ENCODE measurements at regions not wholly inside any gene's neighbourhood (a gene's known extent, or its start where the extent isn't known, plus 50 kb on each side); places are given as distances from the start of the nearest gene placed in this dataset.
A peak's percentile ranks its signal among the peaks of the same experiment; 100 is the strongest.

GRCh38 chr4:37771771-37772170 is 54.7 kb upstream of the PGM2 start:
- Mint-ChIP-seq H3K9me3 (no peaks in the 10 kb centered on the region), H3K4me1 (ENCODE audit: low read depth) (no peaks in the 10 kb centered on the region), H3K4me3 (ENCODE audit: low read depth) (no peak overlapping the region), H3K27me3 (ENCODE audit: low read depth) (peaks cover 1% of the 10 kb centered on the region), H3K36me3 (ENCODE audit: low read depth) (no peaks in the 10 kb centered on the region), H3K27ac (no peak overlapping the region)
- DNase-seq (ENCODE audit: low spot score), result no peak
- intact Hi-C loops (cut with micrococcal nuclease), result no loop called here

- H3K4me1 Mint-ChIP-seq (ENCODE audit: low read depth), result peaks cover 6% of the 10 kb centered on the region
- no peak for DNase-seq (ENCODE audit: low spot score)
- intact Hi-C loops (cut with micrococcal nuclease), result no loop called here
- H3K9me3 Mint-ChIP-seq, result no peaks in the 10 kb centered on the region
- H3K27me3 Mint-ChIP-seq (ENCODE audit: low read depth), result peaks cover 1% of the 10 kb centered on the region
- H3K36me3 Mint-ChIP-seq (ENCODE audit: low read depth), result no peaks in the 10 kb centered on the region
- no peak overlapping the region for H3K27ac Mint-ChIP-seq
- no peak overlapping the region for H3K4me3 Mint-ChIP-seq (ENCODE audit: low read depth)
Observed at GRCh38 chr4:37770016-37770415, 56.5 kb upstream of the PGM2 start.

- H3K36me3 Mint-ChIP-seq (ENCODE audit: low read depth), result no peaks in the 10 kb centered on the region
- no peak overlapping the region for H3K4me3 Mint-ChIP-seq (ENCODE audit: low read depth)
- no peaks in the 10 kb centered on the region for H3K9me3 Mint-ChIP-seq
- peaks cover 1% of the 10 kb centered on the region for H3K27me3 Mint-ChIP-seq (ENCODE audit: low read depth)
- intact Hi-C loops (cut with micrococcal nuclease), result no loop called here
- H3K4me1 Mint-ChIP-seq (ENCODE audit: low read depth), result peaks cover 6% of the 10 kb centered on the region
- no peak overlapping the region for H3K27ac Mint-ChIP-seq
- no peak for DNase-seq (ENCODE audit: low spot score)
Observed at GRCh38 chr4:37769391-37769989, 57.0 kb upstream of the PGM2 start.

- peaks cover under 1% of the 10 kb centered on the region for H3K27me3 Mint-ChIP-seq (ENCODE audit: low read depth)
Observed at GRCh38 chr4:37767546-37767945, 58.9 kb upstream of the PGM2 start.

GRCh38 chr4:37767019-37767418 is 59.5 kb upstream of the PGM2 start:
- Mint-ChIP-seq H3K36me3 (ENCODE audit: low read depth) (no peaks in the 10 kb centered on the region), H3K27me3 (ENCODE audit: low read depth) (no peaks in the 10 kb centered on the region)

More at GRCh38 chr4:37767546-37767945, 58.9 kb upstream of the PGM2 start:
- intact Hi-C loops (cut with micrococcal nuclease), result no loop called here
- Mint-ChIP-seq H3K36me3 (ENCODE audit: low read depth) (no peaks in the 10 kb centered on the region), H3K4me3 (ENCODE audit: low read depth) (no peak overlapping the region), H3K9me3 (no peaks in the 10 kb centered on the region), H3K27ac (no peak overlapping the region), H3K4me1 (ENCODE audit: low read depth) (peaks cover 6% of the 10 kb centered on the region)
- no peak for DNase-seq (ENCODE audit: low spot score)

GRCh38 chr4:37765741-37766140 is 60.7 kb upstream of the PGM2 start:
- peak overlapping the region; percentile 21 for H3K27ac Mint-ChIP-seq
- no peaks in the 10 kb centered on the region for H3K27me3 Mint-ChIP-seq (ENCODE audit: low read depth)
- intact Hi-C loops (cut with micrococcal nuclease), result no loop called here
- H3K4me1 Mint-ChIP-seq (ENCODE audit: low read depth), result peaks cover 6% of the 10 kb centered on the region
- no peak overlapping the region for H3K4me3 Mint-ChIP-seq (ENCODE audit: low read depth)
- H3K9me3 Mint-ChIP-seq, result no peaks in the 10 kb centered on the region
- no peaks in the 10 kb centered on the region for H3K36me3 Mint-ChIP-seq (ENCODE audit: low read depth)
- DNase-seq (ENCODE audit: low spot score), result no peak

More at GRCh38 chr4:37767019-37767418, 59.5 kb upstream of the PGM2 start:
- Mint-ChIP-seq H3K27ac (no peak overlapping the region), H3K4me1 (ENCODE audit: low read depth) (peaks cover 6% of the 10 kb centered on the region), H3K9me3 (no peaks in the 10 kb centered on the region), H3K4me3 (ENCODE audit: low read depth) (no peak overlapping the region)
- DNase-seq (ENCODE audit: low spot score), result no peak
- intact Hi-C loops (cut with micrococcal nuclease), result no loop called here

GRCh38 chr4:37763831-37764230 is 62.7 kb upstream of the PGM2 start:
- Mint-ChIP-seq H3K27ac (no peak overlapping the region), H3K4me1 (ENCODE audit: low read depth) (peaks cover 6% of the 10 kb centered on the region), H3K4me3 (ENCODE audit: low read depth) (no peak overlapping the region), H3K9me3 (no peaks in the 10 kb centered on the region), H3K36me3 (ENCODE audit: low read depth) (no peaks in the 10 kb centered on the region), H3K27me3 (ENCODE audit: low read depth) (no peaks in the 10 kb centered on the region)
- no peak for DNase-seq (ENCODE audit: low spot score)
- intact Hi-C loops (cut with micrococcal nuclease), result loop anchor here (5.0 kb wide), 1 partner anchor 42 kb away; no protein-coding TSS in a partner anchor

GRCh38 chr4:37762991-37763368 is 63.5 kb upstream of the PGM2 start:
- peaks cover 13% of the 10 kb centered on the region for H3K4me1 Mint-ChIP-seq (ENCODE audit: low read depth)
- no peaks in the 10 kb centered on the region for H3K36me3 Mint-ChIP-seq (ENCODE audit: low read depth)
- no peak overlapping the region for H3K27ac Mint-ChIP-seq
- no peak overlapping the region for H3K4me3 Mint-ChIP-seq (ENCODE audit: low read depth)
- intact Hi-C loops (cut with micrococcal nuclease), result loop anchor here (5.0 kb wide), 1 partner anchor 41 kb away; no protein-coding TSS in a partner anchor
- no peak for DNase-seq (ENCODE audit: low spot score)
- H3K27me3 Mint-ChIP-seq (ENCODE audit: low read depth), result no peaks in the 10 kb centered on the region
- no peaks in the 10 kb centered on the region for H3K9me3 Mint-ChIP-seq

- intact Hi-C loops (cut with micrococcal nuclease), result loop anchor here (5.0 kb wide), 1 partner anchor 40 kb away; no protein-coding TSS in a partner anchor
- peaks cover under 1% of the 10 kb centered on the region for H3K27me3 Mint-ChIP-seq (ENCODE audit: low read depth)
- no peaks in the 10 kb centered on the region for H3K9me3 Mint-ChIP-seq
- H3K36me3 Mint-ChIP-seq (ENCODE audit: low read depth), result no peaks in the 10 kb centered on the region
- no peak for DNase-seq (ENCODE audit: low spot score)
- H3K4me1 Mint-ChIP-seq (ENCODE audit: low read depth), result peaks cover 14% of the 10 kb centered on the region
- H3K27ac Mint-ChIP-seq, result no peak overlapping the region
- H3K4me3 Mint-ChIP-seq (ENCODE audit: low read depth), result no peak overlapping the region
Observed at GRCh38 chr4:37762294-37762990, 64.0 kb upstream of the PGM2 start.

- Mint-ChIP-seq H3K4me1 (ENCODE audit: low read depth) (peaks cover 10% of the 10 kb centered on the region), H3K36me3 (ENCODE audit: low read depth) (no peaks in the 10 kb centered on the region), H3K27me3 (ENCODE audit: low read depth) (peaks cover 2% of the 10 kb centered on the region), H3K4me3 (ENCODE audit: low read depth) (no peak overlapping the region), H3K27ac (no peak overlapping the region), H3K9me3 (no peaks in the 10 kb centered on the region)
- intact Hi-C loops (cut with micrococcal nuclease), result loop anchor here (5.0 kb wide), 1 partner anchor 39 kb away; no protein-coding TSS in a partner anchor
- no peak for DNase-seq (ENCODE audit: low spot score)
Observed at GRCh38 chr4:37760840-37761239, 65.6 kb upstream of the PGM2 start.

GRCh38 chr4:37759833-37760232 is 66.7 kb upstream of the PGM2 start:
- no peak for DNase-seq (ENCODE audit: low spot score)
- Mint-ChIP-seq H3K36me3 (ENCODE audit: low read depth) (no peaks in the 10 kb centered on the region), H3K27ac (no peak overlapping the region), H3K9me3 (no peaks in the 10 kb centered on the region), H3K4me1 (ENCODE audit: low read depth) (peaks cover 8% of the 10 kb centered on the region), H3K27me3 (ENCODE audit: low read depth) (peaks cover 2% of the 10 kb centered on the region), H3K4me3 (ENCODE audit: low read depth) (no peak overlapping the region)
- intact Hi-C loops (cut with micrococcal nuclease), result loop anchor here (5.0 kb wide), 1 partner anchor 38 kb away; no protein-coding TSS in a partner anchor

GRCh38 chr4:37758226-37758625 is 68.3 kb upstream of the PGM2 start:
- Mint-ChIP-seq H3K36me3 (ENCODE audit: low read depth) (no peaks in the 10 kb centered on the region), H3K9me3 (no peaks in the 10 kb centered on the region), H3K4me3 (ENCODE audit: low read depth) (no peak overlapping the region), H3K27me3 (ENCODE audit: low read depth) (peaks cover 2% of the 10 kb centered on the region), H3K4me1 (ENCODE audit: low read depth) (peaks cover 15% of the 10 kb centered on the region), H3K27ac (no peak overlapping the region)
- intact Hi-C loops (cut with micrococcal nuclease), result no loop called here
- no peak for DNase-seq (ENCODE audit: low spot score)

- H3K36me3 Mint-ChIP-seq (ENCODE audit: low read depth), result no peaks in the 10 kb centered on the region
- peaks cover 15% of the 10 kb centered on the region for H3K4me1 Mint-ChIP-seq (ENCODE audit: low read depth)
- intact Hi-C loops (cut with micrococcal nuclease), result no loop called here
- peaks cover 2% of the 10 kb centered on the region for H3K27me3 Mint-ChIP-seq (ENCODE audit: low read depth)
- no peaks in the 10 kb centered on the region for H3K9me3 Mint-ChIP-seq
- H3K27ac Mint-ChIP-seq, result no peak overlapping the region
- no peak for DNase-seq (ENCODE audit: low spot score)
- H3K4me3 Mint-ChIP-seq (ENCODE audit: low read depth), result no peak overlapping the region
Observed at GRCh38 chr4:37757761-37758160, 68.7 kb upstream of the PGM2 start.
